HG03442 (cell line): ENCODE measurements at regions not wholly inside any gene's neighbourhood (a gene's known extent, or its start where the extent isn't known, plus 50 kb on each side); places are given as distances from the start of the nearest gene placed in this dataset.
A peak's percentile ranks its signal among the peaks of the same experiment; 100 is the strongest.

Source experiments
- ATAC-seq: cut with Tn5 transposase; IDR thresholded peaks from one replicate; pipeline ENCODE4 v1.9.1; 2021; ENCODE audit warnings: mild to moderate bottlenecking, moderate library complexity; ENCODE audit not compliant: unreplicated experiment

GRCh38 chr7:79593866-79594301, 140.4 kb upstream of the MAGI2 start:
- no peak for ATAC-seq

GRCh38 chr7:79590916-79591623, 137.6 kb upstream of the MAGI2 start:
- no peak for ATAC-seq

GRCh38 chr7:79590391-79590790, 136.9 kb upstream of the MAGI2 start:
- no peak for ATAC-seq

- ATAC-seq = no peak
These were observed 117.4 kb upstream of the MAGI2 start for GRCh38 chr7:79570903-79571302.

GRCh38 chr7:79563821-79564522, 110.5 kb upstream of the MAGI2 start:
- ATAC-seq = no peak

- ATAC-seq = no peak
These were observed 102.1 kb upstream of the MAGI2 start for GRCh38 chr7:79555571-79555970.

- no peak for ATAC-seq
These were observed 100.5 kb upstream of the MAGI2 start for GRCh38 chr7:79553811-79554555.

- ATAC-seq = no peak
These were observed 99.0 kb upstream of the MAGI2 start for GRCh38 chr7:79552463-79552862.

- no peak for ATAC-seq
These were observed 95.3 kb upstream of the MAGI2 start for GRCh38 chr7:79548727-79549126.

GRCh38 chr7:79547132-79547531, 93.7 kb upstream of the MAGI2 start:
- ATAC-seq = no peak

- ATAC-seq = no peak
These were observed 87.1 kb upstream of the MAGI2 start for GRCh38 chr7:79540592-79540991.

GRCh38 chr7:79534128-79534527, 80.7 kb upstream of the MAGI2 start:
- ATAC-seq = no peak

GRCh38 chr7:79531905-79532664, 78.6 kb upstream of the MAGI2 start:
- ATAC-seq = no peak

- ATAC-seq = no peak
These were observed 77.6 kb upstream of the MAGI2 start for GRCh38 chr7:79531116-79531515.

- no peak for ATAC-seq
These were observed 76.4 kb upstream of the MAGI2 start for GRCh38 chr7:79529881-79530235.

- no peak for ATAC-seq
These were observed 75.9 kb upstream of the MAGI2 start for GRCh38 chr7:79529214-79529880.

GRCh38 chr7:79528421-79528820, 75.0 kb upstream of the MAGI2 start:
- ATAC-seq = peak; percentile 44

- ATAC-seq = no peak
These were observed 70.6 kb upstream of the MAGI2 start for GRCh38 chr7:79524048-79524447.

- no peak for ATAC-seq
These were observed 70.0 kb upstream of the MAGI2 start for GRCh38 chr7:79523436-79523835.

- ATAC-seq = no peak
These were observed 67.1 kb upstream of the MAGI2 start for GRCh38 chr7:79520543-79520942.

GRCh38 chr7:79515358-79515757, 61.9 kb upstream of the MAGI2 start:
- no peak for ATAC-seq
